HG02981 (cell line): ENCODE measurements at regions not wholly inside any gene's neighbourhood (a gene's known extent, or its start where the extent isn't known, plus 50 kb on each side); places are given as distances from the start of the nearest gene placed in this dataset.
"Not testable (repeated sequence)": the region's sequence is repeated elsewhere in the genome, so short reads cannot be mapped to it uniquely, and the experiment has no call there.

Experiments used
- ATAC-seq: cut with Tn5 transposase; IDR thresholded peaks from one replicate; pipeline ENCODE4 v1.9.1; 2021; ENCODE audit warnings: mild to moderate bottlenecking, moderate library complexity; ENCODE audit not compliant: unreplicated experiment

DNA sequence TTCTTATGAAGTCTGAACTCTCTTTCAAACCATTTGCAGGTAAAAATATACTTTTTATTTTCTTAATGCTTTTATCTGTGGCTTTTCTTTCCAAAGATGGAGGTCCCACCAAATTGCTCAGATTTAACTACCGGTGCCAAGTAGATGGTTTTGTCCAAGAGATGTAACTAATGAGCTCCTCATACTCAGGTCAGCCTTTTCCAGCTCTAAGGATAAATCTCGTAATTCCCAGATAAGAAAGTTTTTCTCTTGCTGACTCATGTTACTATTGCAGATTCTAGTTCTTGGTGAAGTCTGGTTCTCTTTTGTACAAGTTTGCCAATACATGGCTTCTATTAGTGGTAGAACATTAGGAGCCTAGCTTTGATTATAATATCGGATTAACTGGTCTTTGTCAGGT is 550.8 kb upstream of the ZNF804A start:
- ATAC-seq, result no peak

DNA sequence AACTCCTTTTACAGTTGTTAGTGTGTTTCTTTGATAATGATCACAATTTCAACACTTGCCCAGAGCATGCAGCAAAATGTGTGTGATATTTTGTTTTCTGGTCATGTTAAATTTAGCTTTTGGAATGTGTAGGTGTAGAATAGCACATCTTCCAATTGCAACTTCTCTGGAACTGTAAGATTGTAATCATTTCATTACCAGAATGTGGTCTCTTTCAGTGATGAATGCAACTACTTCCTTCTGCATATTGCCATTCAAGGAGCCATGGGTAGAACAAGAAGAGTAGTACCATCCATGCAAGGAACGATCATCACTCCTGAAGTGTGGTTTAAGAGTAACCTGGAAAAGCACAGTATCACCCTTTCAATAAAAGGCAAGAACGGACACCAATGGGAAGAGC is 548.8 kb upstream of the ZNF804A start:
- no peak for ATAC-seq

DNA sequence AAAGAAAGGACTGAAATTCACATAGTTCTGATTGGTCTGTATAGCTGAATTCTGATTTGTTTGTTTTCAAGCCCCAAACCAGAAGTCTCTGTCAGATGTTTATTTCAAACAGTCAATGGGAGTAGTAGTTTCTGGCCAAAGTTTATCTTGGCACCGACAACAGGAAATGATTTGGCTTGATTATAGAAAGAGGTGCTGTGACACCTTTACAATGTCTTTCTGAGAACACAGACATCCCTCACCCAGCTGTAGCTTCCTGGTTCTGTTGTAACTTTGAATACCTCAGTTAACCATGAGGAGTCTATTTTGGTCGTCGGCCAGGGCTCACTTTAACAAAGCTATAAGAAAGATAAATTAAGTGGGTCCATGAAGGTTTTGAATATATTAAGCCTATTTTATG is 545.0 kb upstream of the ZNF804A start:
- ATAC-seq, result no peak

DNA sequence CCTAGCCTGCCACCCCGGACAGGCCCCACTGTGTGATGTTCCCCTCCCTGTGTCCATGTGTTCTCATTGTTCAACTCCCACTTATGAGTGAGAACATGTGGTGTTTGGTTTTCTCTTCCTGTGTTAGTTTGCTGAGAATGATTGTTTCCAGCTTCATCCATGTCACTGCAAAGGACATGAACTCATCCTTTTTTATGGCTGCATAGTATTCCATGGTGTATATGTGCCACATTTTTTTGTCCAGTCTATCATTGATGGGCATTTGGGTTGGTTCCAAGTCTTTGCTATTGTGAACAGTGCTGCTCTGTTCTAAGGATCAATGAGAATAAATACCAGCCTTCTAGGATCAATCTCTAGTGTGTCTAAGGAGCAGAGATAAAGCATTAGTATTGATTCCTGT is 543.9 kb upstream of the ZNF804A start:
- ATAC-seq, result not testable (repeated sequence)

DNA sequence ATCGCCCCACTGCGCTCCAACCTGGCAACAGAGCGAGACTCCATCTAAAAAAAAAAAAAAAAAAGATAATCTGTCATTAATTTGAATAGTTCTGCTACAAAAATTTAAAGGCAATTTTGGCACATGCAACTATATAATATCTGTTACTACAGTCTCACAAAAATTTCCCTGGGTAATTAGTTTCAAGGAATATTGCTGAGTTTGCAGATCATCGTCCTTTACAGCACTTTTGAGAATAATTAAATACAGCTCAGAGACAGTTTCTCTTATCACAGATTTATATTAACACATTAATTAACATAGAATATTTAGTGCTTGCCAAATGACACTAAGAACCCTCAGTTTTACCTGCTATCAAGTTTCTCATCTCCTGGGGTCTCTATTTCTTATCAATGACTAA is 540.4 kb upstream of the ZNF804A start:
- no peak for ATAC-seq

DNA sequence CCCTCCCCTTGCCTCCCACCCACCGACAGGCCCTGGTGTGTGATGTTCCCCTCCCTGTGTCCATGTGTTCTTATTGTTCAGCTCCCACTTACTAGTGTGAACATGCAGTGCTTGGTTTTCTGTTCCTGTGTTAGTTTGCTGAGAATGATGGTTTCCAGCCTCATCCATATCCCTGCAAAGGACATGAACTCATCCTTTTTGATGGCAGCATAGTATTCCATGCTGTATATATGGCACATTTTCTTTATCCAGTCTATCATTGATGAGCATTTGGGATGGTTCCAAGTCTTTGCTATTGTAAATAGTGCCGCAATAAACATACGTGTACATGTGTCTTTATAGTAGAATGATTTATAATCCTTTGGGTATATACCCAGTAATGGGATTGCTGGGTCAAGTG is 538.1 kb upstream of the ZNF804A start:
- ATAC-seq, result not testable (repeated sequence)

DNA sequence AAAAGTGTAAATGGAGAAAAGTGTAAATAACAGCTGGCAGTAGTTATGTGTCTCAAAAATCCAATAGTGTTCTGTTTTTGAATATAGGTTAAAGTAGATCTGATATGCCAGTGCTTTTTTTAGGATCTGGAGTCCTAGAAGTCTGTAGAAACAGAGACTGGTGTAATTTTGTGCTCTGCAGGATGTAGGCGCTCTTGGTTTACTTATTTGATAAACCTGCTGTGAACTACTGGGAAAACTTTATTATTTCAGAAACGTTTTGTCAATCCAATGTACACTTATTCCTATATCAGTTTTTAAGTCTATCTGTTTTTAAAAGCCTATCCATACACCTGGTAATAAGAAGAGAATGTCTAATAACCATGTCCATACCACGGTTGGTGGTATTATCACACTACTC is 530.8 kb upstream of the ZNF804A start:
- ATAC-seq, result no peak

DNA sequence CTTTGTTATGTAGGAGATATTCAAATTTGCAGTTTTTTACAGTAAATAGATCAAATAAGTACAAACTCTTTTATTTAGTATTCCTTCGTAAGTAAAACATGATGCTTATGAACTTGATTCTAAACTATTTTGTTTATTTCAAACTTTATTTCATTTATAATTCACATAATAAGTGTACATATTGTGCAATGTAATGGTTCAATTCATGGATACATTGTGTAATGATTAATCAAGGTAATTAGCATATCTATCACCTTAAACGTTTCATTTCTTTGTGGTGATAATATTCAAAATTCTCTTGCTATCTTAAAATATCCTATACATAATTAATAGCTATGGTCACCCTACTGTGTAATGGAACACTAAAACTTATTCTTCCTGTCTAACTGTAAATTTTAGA is 525.9 kb upstream of the ZNF804A start:
- ATAC-seq, result no peak

DNA sequence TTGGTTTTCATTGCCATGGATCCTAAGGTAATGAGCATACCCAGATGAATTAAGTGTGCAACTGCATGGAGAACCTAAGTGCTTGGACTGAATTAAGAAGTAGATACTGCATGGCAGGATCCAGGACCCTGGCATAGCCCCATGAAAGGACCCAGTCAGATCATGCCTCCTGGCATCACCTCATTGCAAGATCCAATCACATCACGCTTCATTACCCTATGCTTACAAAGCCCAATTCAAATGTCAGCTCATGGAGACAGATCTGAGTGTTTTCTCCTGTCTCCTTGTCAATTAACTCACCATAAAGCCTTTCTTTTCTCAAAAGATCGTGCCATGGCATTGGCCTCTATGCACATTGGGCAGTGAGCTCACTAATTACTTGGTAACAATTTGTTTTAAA is 519.8 kb upstream of the ZNF804A start:
- no peak for ATAC-seq

DNA sequence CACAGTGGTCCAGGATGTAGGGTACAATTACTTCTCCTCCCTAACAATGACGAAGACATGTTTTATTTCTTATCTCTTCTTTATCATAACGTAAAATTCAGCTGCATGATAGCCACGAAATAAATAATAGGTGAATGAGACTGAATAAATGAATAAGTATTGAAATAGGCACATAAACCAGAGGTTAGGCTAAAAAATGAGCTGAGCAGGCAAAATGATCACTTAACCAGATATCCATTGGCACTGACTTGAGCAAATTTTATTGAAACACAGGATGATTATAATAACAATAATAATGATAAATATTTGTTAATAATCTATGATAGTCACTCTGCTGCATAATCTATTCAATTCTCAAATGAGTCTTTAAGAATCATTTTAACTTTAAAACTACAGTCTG is 506.9 kb upstream of the ZNF804A start:
- ATAC-seq, result no peak

DNA sequence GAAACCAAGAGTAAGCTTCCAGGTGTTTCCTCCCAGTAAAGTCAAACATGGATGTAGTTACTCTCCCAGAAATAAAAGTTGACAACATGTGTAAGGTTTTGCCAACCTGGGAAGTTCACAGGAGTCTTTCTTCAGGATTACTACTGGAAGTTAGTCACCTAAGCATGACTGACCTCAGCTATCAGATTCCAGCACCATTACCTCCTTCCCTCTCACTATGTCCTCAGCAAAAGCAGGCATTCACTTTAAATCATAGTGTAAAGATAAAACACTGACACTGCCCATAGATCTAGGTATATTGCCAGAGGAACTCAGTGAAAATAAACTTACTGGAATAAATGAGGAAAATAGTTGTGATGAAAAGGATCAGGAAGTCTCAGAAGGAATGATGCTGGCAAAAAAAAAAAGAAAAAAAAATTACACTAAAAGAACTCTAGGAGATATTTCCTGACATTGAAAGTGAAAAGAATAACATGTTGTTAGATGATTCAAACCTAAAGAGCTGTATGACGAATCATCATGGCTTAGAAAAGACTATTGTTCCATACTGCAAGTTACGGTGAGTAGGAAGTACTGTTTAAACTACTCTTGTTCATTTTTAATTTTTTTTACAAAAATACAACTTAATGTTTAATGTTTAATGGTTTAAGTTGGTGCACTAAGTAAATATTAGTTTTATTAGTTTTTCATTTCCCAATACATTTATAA is 484.5 kb upstream of the ZNF804A start:
- no peak for ATAC-seq

DNA sequence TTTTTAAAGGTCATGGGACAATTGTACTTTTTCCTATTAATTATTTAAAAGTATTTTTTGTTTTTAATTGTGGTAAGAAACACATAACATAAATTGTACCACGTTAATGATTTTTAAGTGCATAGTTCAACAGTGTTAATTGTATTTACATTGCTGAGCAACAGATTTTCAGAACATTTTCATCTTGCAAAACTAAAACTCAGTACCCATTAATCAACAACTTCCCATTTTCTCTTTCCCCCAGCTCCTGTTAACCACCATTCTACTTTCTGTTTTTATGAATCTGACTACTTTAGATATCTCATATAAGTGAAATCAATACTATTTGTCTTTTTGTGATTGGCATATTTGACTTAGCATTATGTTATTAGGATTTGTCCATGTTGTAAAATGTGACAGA is 483.9 kb upstream of the ZNF804A start:
- no peak for ATAC-seq

DNA sequence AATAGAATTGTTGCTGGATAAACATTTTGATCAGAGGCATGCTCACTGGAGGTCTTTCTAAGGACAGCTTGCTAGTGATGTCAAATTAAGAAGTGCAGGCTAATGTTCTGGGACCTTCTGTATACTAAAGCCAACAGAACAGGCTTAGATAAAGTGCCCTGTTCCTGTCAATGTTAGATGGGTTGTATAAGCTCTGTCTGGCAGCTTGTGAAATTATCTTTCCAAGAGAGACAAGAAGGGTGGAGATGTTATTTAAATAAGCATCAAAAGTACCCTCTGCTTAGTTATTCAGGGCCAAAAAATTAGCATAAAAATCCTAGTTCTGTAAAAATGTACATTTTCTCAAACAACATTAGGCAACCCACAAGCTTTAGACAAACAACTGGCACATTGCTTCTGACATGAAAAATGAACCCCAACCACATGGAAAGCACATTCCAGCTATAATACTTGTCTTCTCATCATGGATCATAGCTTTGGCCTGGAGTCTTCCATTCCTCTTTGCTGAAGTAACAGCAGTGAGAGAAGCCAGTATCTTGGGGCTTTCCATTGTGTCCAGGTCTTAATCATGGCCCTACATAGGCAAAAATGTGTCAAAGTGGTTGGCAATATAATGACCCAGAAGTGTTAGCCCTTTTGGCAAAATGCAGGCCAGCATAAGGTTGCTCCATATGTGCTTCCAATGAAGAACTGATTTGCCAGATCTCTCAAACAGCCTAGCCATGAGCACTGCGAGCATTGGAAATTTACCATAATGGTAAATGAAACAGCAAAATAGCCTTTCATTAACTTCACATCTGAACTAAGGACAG is 478.1 kb upstream of the ZNF804A start:
- ATAC-seq, result no peak

DNA sequence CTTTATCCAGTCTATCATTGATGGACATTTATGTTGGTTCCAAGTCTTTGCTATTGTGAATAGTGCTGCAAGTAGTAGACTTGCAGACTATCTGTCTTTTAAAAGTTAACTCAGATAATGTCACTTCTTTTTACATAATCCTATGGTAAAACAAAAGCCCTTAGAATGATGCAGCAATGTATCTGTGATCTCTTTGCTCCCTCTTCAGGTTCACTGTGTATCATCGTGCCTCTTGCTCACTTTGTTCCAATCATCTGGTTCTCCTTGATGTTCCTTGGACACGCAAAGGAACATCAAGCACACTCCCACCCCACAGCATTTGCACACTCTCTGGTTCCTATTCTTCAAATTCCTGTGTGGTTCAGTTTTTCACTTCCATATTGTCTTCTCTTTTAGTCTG is 472.5 kb upstream of the ZNF804A start:
- ATAC-seq, result no peak

DNA sequence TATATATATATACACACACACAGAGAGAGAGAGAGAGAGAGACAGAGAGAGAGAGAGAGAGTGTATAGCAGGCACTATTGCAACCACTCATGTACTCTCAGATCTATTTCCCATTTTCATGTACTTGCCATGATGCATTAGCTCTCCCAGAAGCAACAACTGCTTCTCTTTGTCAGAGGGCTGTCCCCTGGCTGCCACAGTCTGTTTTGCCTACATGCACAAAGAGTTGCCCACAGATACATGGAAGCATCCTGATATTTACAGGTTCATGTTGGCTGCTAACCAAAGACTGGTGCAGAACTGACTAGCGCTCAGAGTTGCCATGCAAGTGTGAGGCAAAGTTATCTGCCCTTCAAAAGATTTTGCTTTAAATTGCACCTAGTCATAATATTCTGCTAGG is 469.3 kb upstream of the ZNF804A start:
- ATAC-seq, result no peak

DNA sequence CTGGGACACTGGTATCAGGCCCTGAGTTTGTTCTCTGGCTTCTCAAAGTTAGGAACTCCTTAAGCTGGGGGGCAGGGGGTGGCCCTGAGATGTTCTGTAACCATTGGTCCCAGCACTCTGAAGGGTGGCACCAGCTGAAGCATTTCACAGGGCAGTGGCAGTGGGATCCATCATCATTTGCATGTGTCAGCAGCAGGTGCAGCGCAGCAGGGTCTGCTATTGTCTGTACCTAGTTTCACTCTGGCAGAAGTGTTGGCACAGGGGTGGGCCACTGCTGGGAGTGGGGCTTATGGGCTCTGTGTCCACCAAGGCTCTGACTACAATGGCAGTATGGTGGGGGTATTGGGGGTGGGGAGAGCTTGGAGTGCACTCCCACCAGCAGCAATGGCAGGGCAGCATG is 460.4 kb upstream of the ZNF804A start:
- no peak for ATAC-seq

DNA sequence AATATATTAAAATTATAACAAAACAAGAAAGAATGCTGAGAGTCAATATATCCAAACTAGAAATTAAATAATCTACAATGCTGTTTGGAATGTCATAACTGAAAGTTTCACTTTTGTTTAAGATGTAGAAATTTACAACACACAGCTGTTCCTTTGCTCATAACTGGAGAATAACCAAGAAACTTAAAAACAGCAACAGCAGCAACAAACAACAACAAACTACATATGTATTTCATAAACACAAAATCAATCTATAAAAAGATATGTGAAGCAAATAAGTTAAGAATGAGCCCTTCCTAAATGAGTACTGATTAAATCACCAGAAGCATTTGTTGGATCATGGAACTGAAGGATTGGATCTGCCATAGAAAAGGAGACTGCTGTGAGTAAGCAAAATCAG is 456.5 kb upstream of the ZNF804A start:
- ATAC-seq, result no peak

DNA sequence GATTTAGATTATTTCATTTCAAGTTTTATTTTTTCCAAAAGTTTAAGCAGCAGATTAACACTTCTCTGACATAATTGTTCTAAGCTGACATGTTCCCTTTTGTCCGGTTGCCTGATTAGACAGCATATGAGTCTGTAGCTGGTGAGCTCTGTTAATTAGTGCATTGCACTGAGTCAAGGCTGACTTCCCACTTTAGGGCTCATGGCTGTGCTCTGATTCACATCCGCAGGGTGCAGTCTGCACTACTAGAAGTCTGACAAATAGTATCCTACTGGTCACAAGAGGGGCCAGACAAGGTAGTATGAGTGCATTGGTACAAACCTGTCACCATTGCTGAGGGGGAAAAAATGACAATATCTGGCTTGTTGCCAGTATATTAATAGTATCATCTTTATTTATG is 443.9 kb upstream of the ZNF804A start:
- no peak for ATAC-seq

DNA sequence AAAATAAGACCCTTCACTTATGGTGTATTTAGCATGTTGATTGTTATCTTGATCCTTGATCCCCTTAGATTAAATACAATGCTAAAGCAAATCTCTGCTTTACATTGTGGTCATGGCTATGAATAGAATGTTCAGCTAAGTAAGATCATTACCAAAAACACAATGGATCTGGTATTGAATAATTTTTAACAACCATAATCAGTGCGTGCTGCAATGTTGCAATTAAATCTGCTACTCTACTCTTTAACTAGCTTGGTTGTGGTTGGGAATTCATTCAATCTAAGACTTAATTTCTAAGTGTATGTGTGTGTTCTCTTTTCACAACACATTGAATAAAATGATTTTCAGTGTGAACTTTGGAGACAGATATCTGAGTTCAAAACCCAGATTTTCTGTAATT is 442.5 kb upstream of the ZNF804A start:
- no peak for ATAC-seq

DNA sequence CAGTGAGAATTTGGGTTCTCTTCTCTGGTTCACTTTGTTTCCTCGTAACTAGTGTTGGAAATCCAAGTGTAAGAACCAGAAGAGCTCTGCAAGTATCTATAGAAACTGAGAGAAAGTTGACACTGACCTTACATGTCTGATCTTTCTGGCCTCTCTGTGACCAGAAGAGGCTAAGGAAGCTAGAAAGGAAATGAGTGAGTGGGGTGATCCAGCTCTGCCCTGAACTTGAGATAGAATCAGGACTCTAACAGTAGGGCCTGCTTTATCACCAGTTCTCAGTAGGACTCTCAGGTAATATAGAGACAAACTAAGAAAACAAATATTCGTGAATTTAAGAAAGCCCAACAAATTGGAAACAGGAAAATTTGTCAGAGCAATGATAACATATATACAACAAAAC is 441.2 kb upstream of the ZNF804A start:
- ATAC-seq, result no peak

DNA sequence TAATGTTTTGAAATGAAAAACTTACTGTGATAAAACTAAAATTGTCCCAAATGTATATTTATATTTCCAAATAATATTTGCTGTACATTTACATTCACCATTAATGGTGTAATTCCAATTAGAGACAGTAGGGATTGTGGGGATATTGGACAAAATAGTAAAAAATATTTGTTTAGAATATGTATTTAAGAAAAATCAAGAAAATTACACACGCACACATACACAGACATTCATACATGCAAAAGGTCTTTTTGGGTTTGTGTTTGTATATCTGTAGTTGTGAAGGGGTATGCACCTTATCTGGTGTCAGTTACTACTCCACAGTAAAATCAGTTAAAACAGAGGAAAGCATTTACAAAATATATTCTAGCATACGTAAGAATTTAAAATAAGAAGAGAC is 435.9 kb upstream of the ZNF804A start:
- ATAC-seq, result no peak

DNA sequence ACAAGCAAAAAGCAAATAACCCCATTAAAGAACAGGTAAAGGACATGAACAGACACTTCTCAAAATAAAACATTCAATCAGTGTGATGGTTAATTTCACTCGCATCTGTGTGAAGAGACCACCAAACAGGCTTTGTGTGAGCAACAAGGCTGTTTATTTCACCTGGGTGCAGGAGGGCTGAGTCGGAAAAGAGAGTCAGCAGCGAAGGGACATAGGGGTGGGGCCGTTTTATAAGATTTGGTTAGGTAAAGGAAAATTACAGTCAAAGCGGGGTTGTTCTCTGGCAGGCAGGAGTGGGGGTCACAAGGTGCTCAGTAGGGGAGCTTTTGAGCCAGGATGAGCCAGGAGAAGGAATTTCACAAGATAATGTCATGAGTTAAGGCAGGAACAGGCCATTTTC is 429.5 kb upstream of the ZNF804A start:
- not testable (repeated sequence) for ATAC-seq

DNA sequence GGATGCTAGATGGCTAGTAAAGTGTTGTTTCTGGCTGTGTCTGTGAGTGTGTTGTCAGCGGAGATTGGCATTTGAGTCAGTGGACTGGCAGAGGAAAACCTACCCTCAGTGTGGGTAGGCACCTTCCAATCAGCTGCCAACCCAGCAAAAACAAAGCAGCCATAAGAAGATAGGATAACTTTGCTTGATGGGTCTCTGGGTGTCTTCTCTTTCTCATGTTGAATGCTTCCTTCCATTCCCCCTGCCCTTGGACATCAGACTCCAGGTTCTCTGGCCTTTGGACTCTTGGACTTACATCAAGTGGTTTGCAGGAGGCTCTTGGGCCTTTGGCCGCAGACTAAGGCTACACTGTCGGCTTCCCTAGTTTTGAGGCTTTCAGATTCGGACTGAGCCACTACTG is 429.0 kb upstream of the ZNF804A start:
- ATAC-seq, result no peak
